Astrocyte of the spinal cord (primary cell): ENCODE measurements at regions not wholly inside any gene's neighbourhood (a gene's known extent, or its start where the extent isn't known, plus 50 kb on each side); places are given as distances from the start of the nearest gene placed in this dataset.

Source experiments
- DNase-seq: peaks from one replicate; pipeline ENCODE4 v3.0.0; 2011; ENCODE audit warnings: low read depth, low spot score
- H3K4me3 ChIP-seq: 2 replicates; pipeline ENCODE4 v1.5.1; 2011; ENCODE audit warnings: low read depth, mild to moderate bottlenecking, low read length, moderate library complexity
- CTCF ChIP-seq: IDR thresholded peaks from 2 replicates; pipeline ENCODE4 v1.5.1; 2012; ENCODE audit warnings: low read depth, mild to moderate bottlenecking, low read length, inconsistent platforms
- in situ Hi-C: cut with HindIII; loops from 2 replicates; pipeline ENCODE4 v1.10.0; 2017; ENCODE audit warnings: low sequenced_read_pairs

GRCh38 chr16:52251495-52251894 lies 295.4 kb downstream of the TOX3 start:
- in situ Hi-C loops = no loop called here
- TF ChIP-seq CTCF = no peak
- no peak for DNase-seq
- H3K4me3 ChIP-seq = no peak overlapping the region

GRCh38 chr16:52247737-52248136 lies 299.2 kb downstream of the TOX3 start:
- in situ Hi-C loops = no loop called here
- DNase-seq = no peak
- H3K4me3 ChIP-seq = no peak overlapping the region
- no peak for TF ChIP-seq CTCF

GRCh38 chr16:52238710-52239109 lies 308.2 kb downstream of the TOX3 start:
- in situ Hi-C loops = no loop called here
- TF ChIP-seq CTCF = no peak
- DNase-seq = no peak
- no peak overlapping the region for H3K4me3 ChIP-seq

GRCh38 chr16:52237823-52238222 lies 309.1 kb downstream of the TOX3 start:
- in situ Hi-C loops = no loop called here
- H3K4me3 ChIP-seq = no peak overlapping the region
- DNase-seq = no peak
- no peak for TF ChIP-seq CTCF

- DNase-seq = no peak
- H3K4me3 ChIP-seq = no peak overlapping the region
- TF ChIP-seq CTCF = no peak
- in situ Hi-C loops = no loop called here
These were observed 311.8 kb downstream of the TOX3 start for GRCh38 chr16:52235186-52235585.

GRCh38 chr16:52234626-52235025 lies 312.3 kb downstream of the TOX3 start:
- no peak overlapping the region for H3K4me3 ChIP-seq
- in situ Hi-C loops = no loop called here
- DNase-seq = no peak
- TF ChIP-seq CTCF = no peak

GRCh38 chr16:52229471-52229870 lies 317.5 kb downstream of the TOX3 start:
- no peak overlapping the region for H3K4me3 ChIP-seq
- no peak for TF ChIP-seq CTCF
- no peak for DNase-seq
- in situ Hi-C loops = no loop called here
